Body of pancreas (tissue), 4 donors: ENCODE measurements at regions not wholly inside any gene's neighbourhood (a gene's known extent, or its start where the extent isn't known, plus 50 kb on each side); places are given as distances from the start of the nearest gene placed in this dataset.

ENCODE experiments used
- ATAC-seq: fragments of 150-250 bp; one replicate; pipeline ENCODE4 v1.9.1; 2016
- DNase-seq, 4 donors: peaks; one replicate each; pipeline ENCODE4 v3.0.0-alpha.2; 2019
- H3K27ac ChIP-seq, 4 donors: fragments of 200-600 bp; sonication (generic); 1 replicate in 3 of 4; 2 replicates in 1 of 4; pipeline versions ENCODE4 v1.5.1 to v1.6.1; 2016 to 2019; ENCODE audit warnings: mild to moderate bottlenecking in 1 of 4, mixed read lengths in 1 of 4, moderate library complexity in 1 of 4
- H3K27me3 ChIP-seq, 2 donors: fragments of 200-600 bp; sonication (generic); one replicate each; pipeline ENCODE4 v1.6.0; 2016; ENCODE audit warnings: mild to moderate bottlenecking in 1 of 2
- H3K36me3 ChIP-seq, 2 donors: fragments of 200-600 bp; sonication (generic); replicated peaks in 1 of 2; 2 replicates each; pipeline ENCODE4 v1.5.1; 2016; ENCODE audit warnings: low read depth in 2 of 2; ENCODE audit not compliant: insufficient read depth in 1 of 2
- H3K4me1 ChIP-seq: fragments of 200-600 bp; sonication (generic); one replicate; pipeline ENCODE4 v1.6.0; 2016
- H3K4me3 ChIP-seq, 2 donors: fragments of 200-600 bp; sonication (generic); 1 replicate in 1 of 2; 2 replicates in 1 of 2; pipeline ENCODE4 v1.5.1; 2016 to 2019
- H3K9me3 ChIP-seq, 3 donors: fragments of 200-600 bp; sonication (generic); 1 replicate in 2 of 3; 2 replicates in 1 of 3; pipeline ENCODE4 v1.5.1; 2016
- CTCF ChIP-seq, 7 experiments: fragments of 450-650 bp in 4 of 7; fragments of 200-600 bp in 3 of 7; sonication (generic) in 3 of 7; IDR thresholded peaks; one replicate each; pipeline ENCODE4 v1.5.1; 2016 to 2019; ENCODE audit warnings: antibody characterized with exemption in 7 of 7
- POLR2A ChIP-seq, 3 donors: fragments of 450-650 bp; IDR thresholded peaks; one replicate each; pipeline ENCODE4 v1.6.1; 2016; ENCODE audit warnings: antibody characterized with exemption in 3 of 3, mild to moderate bottlenecking in 2 of 3
- WGBS, 2 donors: methylation state at CpG; one replicate each; pipeline ENCODE4 v1.1.5; 2017; 5-methylcytosine and 5-hydroxymethylcytosine counted together
- intact Hi-C: fragments of 100-400 bp; cut with DNase I; formaldehyde crosslinking; loops from one replicate; pipeline ENCODE4 v1.15.1; 2023

GRCh38 chr3:72165808-72166207 lies 380.9 kb upstream of the PROK2 start:
- Histone ChIP-seq H3K36me3 (no peaks in the 10 kb centered on the region), H3K27me3 (no peaks in the 10 kb centered on the region), H3K27ac (no peak overlapping the region), H3K4me3 (no peak overlapping the region), H3K9me3 (no peaks in the 10 kb centered on the region), H3K4me1 (no peaks in the 10 kb centered on the region)
- WGBS, 2 donors, result 37 to 50% methylated on average over 1 of the region's 1 CpG
- DNase-seq (no peak), ATAC-seq (no peak)
- intact Hi-C loops, result no loop called here
- no peak for TF ChIP-seq POLR2A (IDR thresholded peaks at IDR 0.05)
- no peak for TF ChIP-seq CTCF (IDR thresholded peaks at IDR 0.05)

GRCh38 chr3:72165317-72165716 lies 380.4 kb upstream of the PROK2 start:
- DNase-seq (no peak), ATAC-seq (no peak)
- intact Hi-C loops, result no loop called here
- Histone ChIP-seq H3K4me3 (no peak overlapping the region), H3K27me3 (no peaks in the 10 kb centered on the region), H3K9me3 (no peaks in the 10 kb centered on the region), H3K27ac (no peak overlapping the region), H3K4me1 (no peaks in the 10 kb centered on the region), H3K36me3 (no peaks in the 10 kb centered on the region)
- TF ChIP-seq POLR2A (IDR thresholded peaks at IDR 0.05), result no peak
- TF ChIP-seq CTCF (IDR thresholded peaks at IDR 0.05), result no peak
- 100% methylated on average over 2 of the region's 2 CpGs for WGBS, 2 donors

- no peak for TF ChIP-seq POLR2A (IDR thresholded peaks at IDR 0.05)
- intact Hi-C loops, result no loop called here
- Histone ChIP-seq H3K27me3 (no peaks in the 10 kb centered on the region), H3K9me3 (no peaks in the 10 kb centered on the region), H3K27ac (no peak overlapping the region), H3K36me3 (no peaks in the 10 kb centered on the region), H3K4me1 (no peaks in the 10 kb centered on the region), H3K4me3 (no peak overlapping the region)
- DNase-seq (no peak), ATAC-seq (no peak)
- 80 to 83% methylated on average over 5 of the region's 5 CpGs for WGBS, 2 donors
Measured at GRCh38 chr3:72164635-72164978, 379.7 kb upstream of the PROK2 start.

- no peaks in the 10 kb centered on the region for H3K36me3 ChIP-seq
- ATAC-seq (no peak), DNase-seq (no peak)
- H3K27ac ChIP-seq, result no peak overlapping the region
- WGBS, 2 donors, result 81 to 85% methylated on average over 4 to 7 of the region's 7 CpGs
- H3K4me3 ChIP-seq, result no peak overlapping the region
- intact Hi-C loops, result no loop called here
- TF ChIP-seq POLR2A (IDR thresholded peaks at IDR 0.05) (no peak), CTCF (IDR thresholded peaks at IDR 0.05) (no peak)
- no peaks in the 10 kb centered on the region for H3K9me3 ChIP-seq
- H3K4me1 ChIP-seq, result no peaks in the 10 kb centered on the region
- no peaks in the 10 kb centered on the region for H3K27me3 ChIP-seq
Measured at GRCh38 chr3:72163809-72164634, 379.1 kb upstream of the PROK2 start.

- DNase-seq (no peak), ATAC-seq (no peak)
- 88 to 94% methylated on average over 6 of the region's 6 CpGs for WGBS, 2 donors
- no peaks in the 10 kb centered on the region for H3K9me3 ChIP-seq
- no peaks in the 10 kb centered on the region for H3K27me3 ChIP-seq
- intact Hi-C loops, result no loop called here
- TF ChIP-seq CTCF (IDR thresholded peaks at IDR 0.05) (no peak), POLR2A (IDR thresholded peaks at IDR 0.05) (no peak)
- H3K27ac ChIP-seq, result no peak overlapping the region
- H3K4me3 ChIP-seq, result no peak overlapping the region
- no peaks in the 10 kb centered on the region for H3K36me3 ChIP-seq
- H3K4me1 ChIP-seq, result no peaks in the 10 kb centered on the region
Measured at GRCh38 chr3:72162649-72163184, 377.8 kb upstream of the PROK2 start.
